Fibroblast of peridontal ligament (primary cell): ENCODE measurements at regions not wholly inside any gene's neighbourhood (a gene's known extent, or its start where the extent isn't known, plus 50 kb on each side); places are given as distances from the start of the nearest gene placed in this dataset.

ENCODE experiments used
- DNase-seq: peaks from one replicate; pipeline ENCODE4 v3.0.0-alpha.2; 2010; ENCODE audit errors: extremely low read depth

DNA sequence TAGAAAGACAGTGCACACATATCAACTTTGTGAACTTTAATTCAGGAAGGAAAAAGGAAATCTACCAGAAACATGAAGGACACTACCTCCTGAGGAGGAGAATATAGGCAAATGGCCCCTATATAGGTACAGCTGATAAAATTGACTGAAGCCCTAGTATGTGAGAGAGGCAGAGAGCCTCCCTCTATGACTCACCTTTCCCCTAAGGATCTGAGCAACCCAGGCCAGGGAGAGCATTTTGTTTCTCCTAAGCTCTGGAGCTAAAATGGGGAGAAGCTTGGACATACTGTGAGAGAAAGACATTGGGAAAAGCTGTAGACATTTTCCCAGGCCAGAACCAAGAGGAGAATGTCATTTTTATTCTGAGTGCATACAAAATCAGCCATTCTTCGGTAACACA, 303.5 kb downstream of the AHR start:
- peak; percentile 16 for DNase-seq

DNA sequence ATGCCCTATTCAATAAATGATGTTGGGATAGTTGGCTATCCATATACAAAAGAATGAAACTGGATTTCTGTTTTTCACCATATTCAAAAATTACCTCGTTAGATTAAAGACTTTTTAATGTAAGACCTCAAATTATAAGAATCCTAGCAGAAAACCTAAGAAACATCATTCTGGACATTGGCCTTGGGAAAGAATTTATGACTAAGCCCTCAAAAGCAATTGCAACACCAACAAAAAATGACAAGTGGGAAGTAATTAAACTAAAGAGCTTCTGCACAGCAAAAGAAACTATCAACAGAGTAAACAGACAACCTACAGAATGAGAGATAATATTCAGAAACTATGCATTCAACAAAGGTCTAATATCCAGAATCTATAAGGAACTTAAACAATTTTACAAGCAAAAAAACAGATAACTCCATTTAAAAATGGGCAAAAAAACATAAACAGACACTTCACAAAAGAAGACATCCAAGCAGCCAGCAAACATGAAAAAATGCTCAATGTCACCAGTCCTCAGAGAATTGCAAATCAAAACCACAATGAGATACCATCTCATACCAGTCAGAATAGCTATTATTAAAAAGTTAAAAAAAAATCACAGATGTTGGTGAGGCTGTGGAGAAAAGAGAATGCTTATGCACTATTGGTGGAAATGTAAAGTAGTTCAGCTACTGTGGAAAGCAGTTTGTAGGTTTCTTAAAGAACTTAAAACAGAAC, 309.8 kb downstream of the AHR start:
- DNase-seq = peak; percentile 75

DNA sequence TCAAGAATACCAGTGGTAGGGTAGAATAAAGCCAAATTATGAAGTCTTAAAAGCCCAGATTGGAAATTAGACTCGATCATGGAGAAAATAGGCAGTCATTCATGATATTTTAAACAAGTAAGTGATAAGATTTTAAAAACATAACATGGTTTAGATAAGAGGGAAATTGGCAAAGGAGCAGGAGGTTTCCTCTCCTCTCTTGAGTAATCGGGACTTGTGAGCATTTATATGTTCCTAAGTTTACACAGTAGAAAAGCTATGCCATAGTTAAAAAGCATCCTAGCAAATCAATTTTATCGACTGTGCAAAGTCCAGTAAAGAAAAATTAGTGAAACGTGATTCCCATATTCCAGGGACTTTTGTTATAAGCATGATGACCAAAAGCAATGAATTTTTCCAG, 313.2 kb downstream of the AHR start:
- DNase-seq = no peak

DNA sequence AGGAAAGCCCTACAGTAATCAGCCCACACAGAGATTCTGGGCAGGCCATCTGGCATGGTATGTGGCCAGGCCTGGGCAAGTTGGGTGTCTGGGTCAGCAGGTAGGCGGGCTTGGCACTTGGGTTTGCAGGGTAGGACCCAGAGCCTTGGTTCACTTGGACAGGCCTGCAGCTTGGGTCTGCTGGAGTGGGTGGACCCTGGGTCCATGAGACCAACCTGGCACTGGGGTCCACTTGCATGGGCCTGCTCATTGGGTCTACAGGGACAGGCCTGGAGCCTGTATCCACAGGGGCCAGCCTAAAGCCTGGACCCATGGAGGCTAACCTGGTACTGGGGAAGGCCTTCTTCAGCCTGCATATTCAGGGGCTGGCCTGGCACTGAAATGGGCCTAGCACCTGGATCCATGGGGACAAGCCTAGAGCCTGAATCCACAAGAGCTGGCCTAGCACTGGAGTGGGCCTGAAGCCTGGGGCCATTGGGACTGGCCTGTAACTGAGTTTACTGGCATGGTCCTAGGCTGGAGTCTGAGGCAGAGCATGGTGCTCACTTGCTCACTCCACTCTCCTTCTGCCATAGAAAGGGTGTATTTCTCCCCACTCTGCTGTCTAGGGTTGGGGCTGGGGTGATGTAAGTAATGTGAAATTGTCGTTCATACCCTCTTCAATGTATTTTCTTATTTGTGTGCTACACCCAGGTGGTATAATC, 315.0 kb downstream of the AHR start:
- DNase-seq = no peak

DNA sequence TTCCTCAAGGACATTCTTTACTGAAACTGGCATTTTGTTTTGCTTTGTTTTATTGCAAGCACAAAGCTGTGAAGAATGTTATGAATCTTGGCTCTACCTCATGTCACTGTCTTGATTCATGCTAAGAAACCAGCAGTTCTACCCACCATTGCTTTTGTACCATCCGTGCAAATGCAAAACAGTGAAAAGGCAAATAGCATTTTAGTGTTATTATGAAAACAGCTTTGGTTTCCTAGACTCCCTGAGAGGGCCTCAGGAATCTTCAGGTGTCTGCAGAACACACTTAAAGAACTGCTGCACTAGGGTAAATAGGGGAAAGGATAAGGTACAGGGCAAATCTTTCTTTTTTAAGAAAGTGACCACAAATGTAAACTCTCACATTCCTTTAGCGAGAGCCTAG, 318.9 kb downstream of the AHR start:
- no peak for DNase-seq

DNA sequence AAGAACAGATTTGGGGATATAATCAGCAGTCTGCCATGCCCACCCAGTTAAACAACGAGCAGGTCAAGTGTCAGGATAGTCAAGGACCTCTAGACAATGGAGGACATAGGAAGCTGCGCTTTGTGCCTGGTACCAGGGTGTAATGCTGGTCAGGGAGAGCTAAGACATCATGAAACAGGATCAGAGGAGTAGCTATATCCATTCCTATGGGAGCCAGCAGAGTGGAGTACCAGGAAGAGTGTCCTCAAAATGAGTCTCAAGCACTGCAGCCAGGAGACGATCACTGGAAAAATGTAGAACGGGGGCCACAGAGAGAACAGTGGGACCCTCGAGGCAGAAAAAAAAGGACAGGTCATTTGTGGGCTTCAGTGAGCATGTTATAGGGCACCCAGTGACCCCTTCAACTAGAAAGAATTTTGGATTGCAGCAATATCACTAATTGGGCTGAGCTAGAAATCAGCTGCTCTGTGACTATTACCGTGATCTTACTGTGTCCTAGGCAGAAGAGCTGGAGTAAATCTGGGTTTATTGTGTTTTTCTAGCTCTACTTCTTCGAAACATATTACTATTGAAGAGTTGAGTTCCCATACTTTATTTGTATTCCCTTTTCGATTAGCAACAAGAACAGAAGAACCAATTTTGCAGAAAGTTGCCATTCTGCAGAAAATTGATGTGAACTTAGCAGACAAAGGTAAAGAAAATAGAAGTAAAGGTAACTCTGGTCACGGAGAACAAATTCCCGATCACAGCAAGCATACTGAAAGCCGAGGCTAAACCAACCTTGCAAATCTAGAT, 319.6 kb downstream of the AHR start:
- no peak for DNase-seq

DNA sequence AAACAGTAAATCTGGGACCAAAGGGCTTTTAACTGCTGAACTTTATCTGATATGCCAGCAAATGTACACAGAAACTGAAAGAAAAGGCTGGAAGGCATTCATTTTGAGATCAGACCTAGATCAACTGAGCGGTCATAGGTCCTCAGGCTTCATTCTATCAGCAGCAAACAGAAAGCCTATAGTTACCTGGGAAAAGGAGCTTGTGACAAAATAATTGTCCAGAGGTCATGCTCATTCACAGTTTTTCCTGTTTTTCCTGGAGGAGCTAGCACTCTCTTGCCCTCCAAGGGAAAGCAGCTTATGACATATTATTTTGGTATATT, 320.2 kb downstream of the AHR start:
- no peak for DNase-seq

DNA sequence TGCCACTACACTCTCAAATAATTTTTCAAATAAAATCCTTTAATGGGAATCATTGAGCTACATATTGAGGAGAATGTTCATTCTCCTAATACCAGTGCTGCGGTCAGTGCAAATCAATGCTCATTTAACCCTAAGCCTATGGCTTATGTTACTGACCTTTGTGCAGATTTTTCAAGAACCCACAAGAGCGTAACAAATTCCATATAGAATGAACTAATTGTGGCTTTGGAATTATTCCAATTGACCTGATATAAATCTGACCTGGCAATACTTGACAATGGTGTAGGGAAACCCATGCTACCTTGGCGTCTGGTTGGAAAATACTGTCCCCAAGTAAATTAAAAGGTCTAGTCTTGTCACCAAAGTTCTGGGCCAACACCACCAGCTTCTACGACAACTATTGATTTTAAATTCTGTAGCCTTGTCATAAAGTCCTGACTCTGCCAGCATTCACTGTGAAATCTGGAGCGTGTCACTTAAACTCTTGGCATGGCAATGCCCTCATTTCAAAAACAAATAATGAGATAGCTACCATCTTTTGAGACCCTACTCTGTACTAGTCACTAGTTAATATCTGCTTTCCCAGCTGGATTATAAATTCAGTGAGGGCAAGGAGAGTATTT, 320.9 kb downstream of the AHR start:
- no peak for DNase-seq

DNA sequence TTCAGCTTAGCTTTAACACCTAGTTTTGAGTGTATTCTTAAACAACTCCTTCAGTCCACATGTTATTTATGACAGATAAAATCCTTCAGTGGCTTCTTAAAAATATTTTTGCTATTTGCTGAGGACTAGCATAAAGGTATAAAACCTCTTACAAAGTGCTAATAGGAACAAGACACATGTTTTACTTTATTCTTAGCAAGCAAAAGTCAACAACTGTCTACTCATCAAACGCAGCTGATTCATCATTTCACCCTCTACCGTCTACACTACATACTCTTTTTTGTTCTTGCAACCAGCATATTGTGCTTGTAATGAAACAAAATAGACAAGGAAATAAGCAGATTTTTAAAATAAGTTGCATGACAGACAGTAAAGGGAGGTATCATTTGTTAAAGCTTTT, 319.7 kb downstream of the SNX13 start:
- DNase-seq = no peak

DNA sequence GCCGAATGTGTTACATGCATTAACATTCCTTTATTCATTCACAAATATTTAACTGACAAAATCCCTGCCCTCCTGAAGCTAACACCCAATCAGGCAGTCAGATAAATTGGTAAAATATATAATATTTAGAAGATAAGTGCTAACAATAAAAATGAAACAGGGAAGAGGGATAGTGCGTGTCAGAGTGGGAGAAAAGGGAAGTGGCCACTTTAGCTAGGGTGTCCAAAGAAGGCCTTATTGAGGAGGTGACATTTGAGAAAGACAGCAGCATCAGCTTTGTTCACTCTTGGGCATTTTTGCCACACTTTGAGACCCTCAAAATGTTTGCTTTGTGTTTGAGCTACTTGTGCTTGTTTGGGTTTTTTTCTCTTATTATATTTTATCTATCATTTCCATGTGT, 317.8 kb downstream of the SNX13 start:
- no peak for DNase-seq

DNA sequence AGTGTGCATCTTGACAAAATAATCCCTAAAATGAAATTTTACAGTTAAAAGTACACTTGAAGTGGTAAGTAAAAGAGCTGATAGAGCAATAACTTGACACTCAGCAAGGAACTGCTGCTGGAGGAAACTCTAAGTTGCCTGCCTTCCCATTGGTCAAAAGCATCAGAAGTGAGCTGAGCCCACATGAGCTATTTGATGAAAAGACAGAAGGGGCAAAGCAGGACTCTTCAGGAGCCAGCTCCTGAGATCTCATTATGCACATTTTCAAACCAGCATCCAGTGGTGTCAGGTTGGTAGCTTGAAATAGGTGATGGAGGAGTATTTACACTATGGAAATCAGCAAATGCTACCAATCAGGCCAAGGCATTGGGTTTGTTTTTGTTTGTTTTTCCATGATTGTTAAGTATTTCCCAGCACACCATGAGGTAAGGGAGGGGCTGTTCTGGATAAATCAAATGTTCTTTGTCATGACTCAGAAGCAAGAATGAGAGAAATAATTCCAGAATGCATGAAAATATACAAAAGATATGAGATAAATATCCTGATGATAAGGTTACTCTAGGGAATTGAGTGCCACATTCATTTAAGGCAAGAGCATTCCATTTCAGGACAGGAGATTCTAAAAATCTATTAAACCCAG, 316.6 kb downstream of the SNX13 start:
- no peak for DNase-seq

DNA sequence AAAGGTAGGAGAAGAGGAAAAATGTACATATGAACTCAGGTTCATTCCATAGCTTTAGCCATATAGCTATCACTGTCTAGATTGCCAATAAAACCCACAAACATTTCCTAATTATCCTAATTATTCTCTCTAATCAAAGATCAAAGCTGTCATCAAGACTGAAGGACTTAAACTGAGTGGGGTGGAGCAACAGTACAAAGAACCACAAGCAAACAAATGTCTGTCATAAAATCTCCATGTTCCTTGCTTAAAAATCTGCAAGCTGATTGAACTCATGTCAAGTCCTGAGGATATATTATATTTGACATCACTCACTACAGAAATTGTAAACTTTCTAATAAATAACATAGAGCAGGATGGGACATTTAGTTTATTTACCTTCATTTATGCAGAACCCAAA, 315.9 kb downstream of the SNX13 start:
- no peak for DNase-seq

DNA sequence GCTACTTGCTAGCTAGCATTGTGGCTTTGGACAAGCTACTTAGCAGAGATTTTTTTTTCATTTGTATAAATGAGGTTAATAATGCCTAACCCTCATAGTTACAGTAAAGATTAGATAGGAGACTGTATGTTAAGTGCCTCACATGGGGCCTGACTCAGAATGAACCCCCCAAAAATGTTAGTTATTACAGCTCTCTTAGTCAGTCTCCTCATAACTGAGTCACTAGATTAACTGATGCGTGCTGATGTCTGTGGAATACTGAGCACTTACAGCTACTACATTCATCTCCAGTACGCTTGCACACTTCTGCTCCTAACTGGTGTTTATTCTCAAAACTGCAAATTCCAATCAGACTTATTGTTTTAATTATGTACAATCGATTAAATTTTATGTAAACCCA, 315.3 kb downstream of the SNX13 start:
- DNase-seq = peak; percentile 86

DNA sequence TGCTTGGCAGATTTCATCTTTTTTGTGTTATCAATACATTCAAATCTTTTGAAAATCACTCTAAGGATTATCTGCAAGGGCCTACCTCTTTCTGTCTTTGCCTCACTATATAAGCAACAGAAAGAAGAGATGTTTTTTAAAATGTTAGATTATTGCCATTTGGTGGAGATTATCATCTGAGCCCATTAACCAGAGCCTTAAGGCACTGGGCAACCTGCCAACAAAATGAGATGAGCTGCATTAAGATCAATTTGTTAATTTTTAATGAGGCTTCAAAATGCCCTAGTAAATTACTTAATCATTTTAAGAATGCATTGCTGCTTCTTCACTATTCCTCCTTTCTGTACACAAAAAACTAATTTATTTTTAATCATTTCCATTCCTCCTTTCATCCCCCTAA, 314.1 kb downstream of the SNX13 start:
- no peak for DNase-seq

DNA sequence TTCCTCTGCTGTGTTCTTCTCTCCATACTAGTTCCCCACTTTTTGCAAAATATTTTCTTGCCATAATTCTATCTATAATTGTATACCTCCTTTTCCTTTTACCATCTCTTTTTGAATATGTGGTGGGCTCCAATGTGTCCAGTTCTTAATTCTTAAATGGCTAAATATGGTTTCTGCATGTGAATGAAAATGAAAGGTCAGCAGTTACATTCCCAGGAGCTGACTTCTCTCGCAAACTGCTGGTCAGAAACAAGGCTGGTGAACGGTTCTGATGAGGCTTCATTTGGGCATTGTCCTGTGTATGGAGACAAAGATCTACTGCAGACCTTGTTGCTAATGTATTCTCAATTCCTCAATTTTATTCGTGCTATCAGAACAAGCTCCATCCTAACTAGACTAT, 309.2 kb downstream of the SNX13 start:
- DNase-seq = no peak

DNA sequence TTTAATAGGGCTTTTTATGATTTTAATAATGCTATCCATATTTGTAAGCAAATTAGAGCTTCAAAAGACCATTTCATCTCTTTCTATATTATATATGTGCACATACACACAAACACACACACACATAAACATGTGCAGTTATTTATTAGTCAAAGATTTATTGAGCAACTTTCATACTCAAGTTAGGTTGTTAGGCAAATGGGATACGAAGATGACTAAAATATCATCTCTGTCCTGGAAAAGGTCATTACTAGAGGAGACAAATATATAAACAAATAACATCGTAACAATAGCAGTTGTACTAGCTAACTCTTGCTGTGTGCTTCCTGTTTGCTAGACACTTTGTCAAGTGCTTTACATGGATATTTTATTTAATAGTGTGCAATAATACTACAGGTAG, 307.9 kb downstream of the SNX13 start:
- no peak for DNase-seq

DNA sequence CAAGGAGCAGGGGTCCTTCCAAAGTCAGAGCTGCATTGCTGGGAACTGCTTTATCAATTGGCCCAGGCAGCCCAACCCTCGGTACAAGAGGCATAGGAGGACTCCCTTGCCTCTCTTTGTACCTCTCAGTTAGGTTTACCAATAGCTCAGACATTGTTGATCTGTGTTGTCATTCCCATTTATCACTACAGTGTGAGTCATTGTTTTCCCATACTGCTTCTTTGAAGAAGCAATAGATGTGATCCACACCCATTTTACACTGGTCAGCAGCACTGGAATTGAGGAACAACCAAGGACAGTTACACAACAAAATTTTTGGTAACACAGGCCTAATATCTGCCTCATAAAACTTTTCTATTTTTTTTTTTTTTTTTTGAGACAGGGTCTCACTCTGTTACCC, 307.2 kb downstream of the SNX13 start:
- peak; percentile 45 for DNase-seq

DNA sequence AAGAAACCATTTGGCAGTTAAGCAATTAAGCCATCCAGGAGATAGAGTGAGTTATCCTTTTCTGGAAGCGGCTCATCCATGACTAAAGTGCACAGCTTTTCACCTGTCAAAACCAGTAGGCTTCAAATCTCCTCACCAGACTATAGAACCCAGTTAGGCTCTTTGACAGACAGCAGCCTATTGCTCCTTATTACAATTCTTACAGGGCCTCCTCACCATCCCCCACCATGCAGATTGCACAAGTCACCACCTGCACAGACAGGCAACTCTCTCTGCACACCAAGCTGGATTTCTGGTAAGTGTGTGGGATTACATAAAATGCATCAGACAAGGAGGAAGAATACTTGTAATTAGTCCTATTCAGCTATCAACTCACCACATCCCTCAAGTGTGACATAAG, 301.6 kb downstream of the SNX13 start:
- DNase-seq = no peak

DNA sequence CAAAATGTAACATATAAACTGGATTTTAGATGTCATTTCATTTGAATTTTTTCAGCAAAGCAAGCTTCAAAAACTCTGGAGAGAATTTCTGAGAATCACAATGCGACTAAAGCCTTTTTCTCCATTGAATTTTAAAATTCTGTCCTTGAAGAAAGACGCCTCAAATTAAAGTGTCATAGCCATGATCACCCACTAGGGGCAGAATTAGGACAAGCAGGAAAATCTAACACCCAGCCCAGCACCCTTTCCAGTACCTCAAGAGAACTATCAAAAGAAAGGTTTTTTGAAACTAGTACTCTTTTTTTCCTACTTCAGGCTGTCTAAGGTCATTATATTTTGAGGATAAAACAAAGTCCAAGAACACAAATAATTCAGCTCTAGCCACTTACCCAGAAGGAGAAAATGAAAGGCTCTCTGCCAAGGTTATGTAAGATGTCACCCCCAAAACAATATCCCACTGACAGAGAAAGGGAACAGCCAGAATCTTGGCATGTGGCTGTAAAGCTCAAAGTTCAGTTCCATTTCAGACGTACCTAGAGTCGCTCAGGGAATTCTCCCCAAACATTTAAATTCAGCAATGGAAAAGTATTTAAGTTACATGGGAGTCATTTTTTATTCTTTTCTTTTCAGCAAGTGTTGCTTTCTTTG, 299.4 kb downstream of the SNX13 start:
- DNase-seq = peak; percentile 48

DNA sequence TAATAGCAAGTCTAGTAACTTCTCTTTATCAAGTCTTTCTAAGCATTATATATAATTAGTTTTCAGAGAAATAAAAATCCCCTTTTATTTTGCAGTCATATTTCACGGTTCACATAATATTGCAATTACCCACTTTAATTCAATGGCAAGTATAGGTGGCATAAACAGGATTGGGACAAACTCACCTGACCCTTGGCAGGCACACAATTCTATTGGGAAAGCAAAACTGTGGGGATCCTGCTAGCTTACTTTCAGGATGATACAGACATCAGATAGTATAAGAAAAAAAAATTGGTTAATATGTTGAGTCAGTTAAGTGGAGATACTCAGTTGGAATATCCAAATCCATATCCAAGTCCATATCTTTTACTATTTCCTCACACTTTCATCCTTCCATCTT, 294.8 kb downstream of the SNX13 start:
- DNase-seq = no peak

DNA sequence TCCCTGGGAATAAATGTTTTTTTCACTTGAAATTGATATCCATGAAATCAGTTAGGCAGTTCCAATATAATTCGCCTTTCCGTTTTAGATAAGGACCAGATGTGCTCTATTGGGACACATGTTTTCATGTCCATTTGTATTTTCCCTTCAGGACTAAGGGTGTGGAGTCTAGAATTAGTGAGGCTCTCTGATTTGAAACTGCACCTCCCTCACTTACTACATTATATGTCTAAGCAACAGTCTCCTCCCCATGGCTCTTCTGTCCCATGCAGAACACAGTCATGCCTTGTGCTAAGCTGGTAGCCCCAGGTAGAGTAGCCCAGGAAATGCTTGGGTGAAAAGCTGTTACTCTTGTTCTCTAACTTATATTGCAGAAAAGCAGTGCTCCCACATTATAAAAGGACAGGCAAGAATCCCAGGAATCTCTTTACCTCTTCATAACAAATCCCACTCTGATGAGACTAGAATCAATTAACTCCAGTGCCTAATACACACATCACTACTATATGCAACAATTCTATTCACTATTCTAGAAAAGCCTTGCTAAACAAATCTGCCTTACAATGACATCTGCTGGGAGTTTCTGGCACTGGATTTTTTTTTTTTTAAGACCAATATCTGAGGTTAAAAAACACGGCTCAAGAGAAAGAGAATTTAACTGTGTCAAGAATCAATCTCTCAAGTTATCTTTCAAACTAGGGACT, 293.9 kb downstream of the SNX13 start:
- peak; percentile 88 for DNase-seq
